Prostate gland (tissue), 2 donors: ENCODE measurements at regions not wholly inside any gene's neighbourhood (a gene's known extent, or its start where the extent isn't known, plus 50 kb on each side); places are given as distances from the start of the nearest gene placed in this dataset.

Source experiments
- CTCF ChIP-seq, 4 experiments: fragments of 200-600 bp in 2 of 4; fragments of 450-650 bp in 2 of 4; sonication (generic) in 2 of 4; IDR thresholded peaks; 1 replicate in 3 of 4; 2 replicates in 1 of 4; pipeline ENCODE4 v1.5.1; 2016 to 2019; ENCODE audit warnings: antibody characterized with exemption in 4 of 4, mild to moderate bottlenecking in 2 of 4, moderate library complexity in 2 of 4
- POLR2A ChIP-seq: fragments of 450-650 bp; IDR thresholded peaks from one replicate; pipeline ENCODE4 v1.6.1; 2016; ENCODE audit warnings: antibody characterized with exemption, mild to moderate bottlenecking
- POLR2AphosphoS5 ChIP-seq: sonication (generic); formaldehyde crosslinking; IDR thresholded peaks from one replicate; pipeline ENCODE4 v1.6.1; 2017; ENCODE audit warnings: antibody characterized with exemption

- TF ChIP-seq POLR2A (no peak), CTCF (IDR thresholded peaks at IDR 0.05) (no peak), POLR2AphosphoS5 (no peak)
Measured at GRCh38 chr19:29118389-29118788, 94.6 kb downstream of the UQCRFS1 start.
